ENCODE measurements at regions not wholly inside any gene's neighbourhood (a gene's known extent, or its start where the extent isn't known, plus 50 kb on each side); places are given as distances from the start of the nearest gene placed in this dataset.

DNA sequence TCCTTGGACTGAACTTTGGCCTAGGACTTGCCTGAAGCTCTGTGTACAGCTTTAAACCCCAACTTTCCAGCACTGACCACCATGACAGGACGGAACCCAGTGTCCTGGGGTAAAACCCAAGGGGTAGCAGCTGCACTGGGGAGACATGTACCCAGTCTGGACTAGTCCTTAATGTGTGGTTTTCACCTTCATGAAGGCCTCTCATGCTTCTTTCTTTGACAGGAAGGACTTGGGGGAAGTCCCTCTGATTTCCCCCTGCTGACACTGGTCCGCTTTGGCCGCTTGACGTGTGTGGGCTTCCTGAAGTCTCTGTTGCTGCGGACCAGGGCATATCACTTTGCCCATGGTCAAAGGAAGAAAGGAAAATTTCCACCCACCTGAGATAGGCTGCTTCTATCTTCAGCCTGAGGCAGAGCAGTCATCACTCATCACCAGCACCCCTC lies 66.3 kb upstream of the PRDX6 start:
- Histone ChIP-seq H3K27me3 (replicated peaks; ENCODE audit: control insufficient read depth, insufficient read depth, low read length) (no peaks in the 10 kb centered on the region), H3K4me1 (no peaks in the 10 kb centered on the region), H3K4me3 (ENCODE audit: low read depth, low read length) (no peak overlapping the region), H3K36me3 (ENCODE audit: control insufficient read depth, insufficient read depth, low read length) (no peaks in the 10 kb centered on the region; the same call in 1 of the 2 replicates), H3K9me3 (no peaks in the 10 kb centered on the region)
- intact Hi-C loops (cut with micrococcal nuclease; ENCODE audit: unreplicated experiment), result no loop called here
- Mint-ChIP-seq H3K4me3 (ENCODE audit: unreplicated experiment) (no peak overlapping the region), H3K27ac (ENCODE audit: unreplicated experiment) (no peak overlapping the region), H3K4me1 (ENCODE audit: low read depth, unreplicated experiment) (no peaks in the 10 kb centered on the region), H3K9me3 (ENCODE audit: unreplicated experiment) (no peaks in the 10 kb centered on the region), H3K27me3 (ENCODE audit: insufficient read depth, unreplicated experiment) (no peaks in the 10 kb centered on the region), H3K36me3 (ENCODE audit: insufficient read depth, unreplicated experiment) (no peaks in the 10 kb centered on the region)
- TF ChIP-seq, protein P1, sequence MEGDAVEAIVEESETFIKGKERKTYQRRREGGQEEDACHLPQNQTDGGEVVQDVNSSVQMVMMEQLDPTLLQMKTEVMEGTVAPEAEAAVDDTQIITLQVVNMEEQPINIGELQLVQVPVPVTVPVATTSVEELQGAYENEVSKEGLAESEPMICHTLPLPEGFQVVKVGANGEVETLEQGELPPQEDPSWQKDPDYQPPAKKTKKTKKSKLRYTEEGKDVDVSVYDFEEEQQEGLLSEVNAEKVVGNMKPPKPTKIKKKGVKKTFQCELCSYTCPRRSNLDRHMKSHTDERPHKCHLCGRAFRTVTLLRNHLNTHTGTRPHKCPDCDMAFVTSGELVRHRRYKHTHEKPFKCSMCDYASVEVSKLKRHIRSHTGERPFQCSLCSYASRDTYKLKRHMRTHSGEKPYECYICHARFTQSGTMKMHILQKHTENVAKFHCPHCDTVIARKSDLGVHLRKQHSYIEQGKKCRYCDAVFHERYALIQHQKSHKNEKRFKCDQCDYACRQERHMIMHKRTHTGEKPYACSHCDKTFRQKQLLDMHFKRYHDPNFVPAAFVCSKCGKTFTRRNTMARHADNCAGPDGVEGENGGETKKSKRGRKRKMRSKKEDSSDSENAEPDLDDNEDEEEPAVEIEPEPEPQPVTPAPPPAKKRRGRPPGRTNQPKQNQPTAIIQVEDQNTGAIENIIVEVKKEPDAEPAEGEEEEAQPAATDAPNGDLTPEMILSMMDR (IDR thresholded peaks at IDR 0.05; ENCODE audit: insufficient read depth in 1 of 2, low read depth in 1 of 2, low read length in 1 of 2, severe bottlenecking in 1 of 2, unreplicated experiment in 1 of 2), result no peak
- DNase-seq, result no peak
- ChIA-PET CTCF (no interaction called here), POLR2A (interaction anchor here (0.6 kb wide), 1 partner anchor 139 kb away, joined by 4 read pairs; no protein-coding TSS in a partner anchor)
- BruUV-seq (replicated peaks), result no TSS peak

DNA sequence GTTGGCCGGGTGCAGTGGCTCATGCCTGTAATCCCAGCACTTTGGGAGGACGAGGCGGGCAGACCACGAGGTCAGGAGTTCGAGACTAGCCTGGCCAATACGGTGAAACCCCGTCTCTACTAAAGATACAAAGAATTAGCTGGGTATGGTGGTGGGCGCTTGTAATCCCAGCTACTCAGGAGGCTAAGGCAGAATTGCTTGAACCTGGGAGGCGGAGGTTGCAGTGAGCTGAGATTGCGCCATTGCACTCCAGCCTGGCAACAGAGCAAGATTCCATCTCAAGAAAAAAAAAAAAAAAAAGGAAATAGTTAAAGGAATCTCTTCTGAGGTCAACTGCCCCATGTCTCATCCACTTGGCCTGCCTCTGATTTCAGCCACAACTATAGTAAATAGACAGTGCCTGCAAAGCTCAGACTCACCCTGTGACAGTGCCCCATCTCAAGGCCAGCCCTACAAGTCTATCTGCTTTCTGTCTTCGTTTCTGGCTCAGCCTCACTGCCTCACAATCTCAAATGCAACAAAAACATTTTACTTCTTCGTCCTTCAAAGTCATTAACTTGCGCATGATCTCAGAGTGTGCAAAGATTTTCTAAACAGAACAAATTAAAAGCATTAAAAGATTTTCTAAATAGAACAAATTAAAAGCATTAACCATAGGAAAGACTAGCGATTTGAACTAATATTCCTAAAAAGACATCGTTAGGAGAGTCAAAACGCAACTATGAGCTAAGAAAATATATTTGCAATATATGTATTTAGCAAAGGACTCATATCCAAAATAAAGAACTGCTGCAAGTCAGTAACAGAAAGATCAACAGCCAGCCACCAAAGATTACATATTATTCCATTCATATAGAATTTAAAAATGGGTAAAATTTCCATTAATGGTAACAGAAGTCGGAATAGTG lies 65.0 kb upstream of the PRDX6 start:
- TF ChIP-seq, protein P1 (IDR thresholded peaks at IDR 0.05; ENCODE audit: insufficient read depth in 1 of 2, low read depth in 1 of 2, low read length in 1 of 2, severe bottlenecking in 1 of 2, unreplicated experiment in 1 of 2), result no peak
- H3K4me1 ChIP-seq, result no peaks in the 10 kb centered on the region
- POLR2A ChIA-PET, result no interaction called here
- no peaks in the 10 kb centered on the region for H3K9me3 Mint-ChIP-seq (ENCODE audit: unreplicated experiment)
- no peaks in the 10 kb centered on the region for H3K27me3 Mint-ChIP-seq (ENCODE audit: insufficient read depth, unreplicated experiment)
- no peaks in the 10 kb centered on the region for H3K4me1 Mint-ChIP-seq (ENCODE audit: low read depth, unreplicated experiment)
- CTCF ChIA-PET, result no interaction called here
- H3K27me3 ChIP-seq (replicated peaks; ENCODE audit: control insufficient read depth, insufficient read depth, low read length), result no peaks in the 10 kb centered on the region
- H3K36me3 ChIP-seq (ENCODE audit: control insufficient read depth, insufficient read depth, low read length), result peaks cover 1% of the 10 kb centered on the region; the same call in 1 of the 2 replicates
- H3K36me3 Mint-ChIP-seq (ENCODE audit: insufficient read depth, unreplicated experiment), result no peaks in the 10 kb centered on the region
- BruUV-seq (replicated peaks), result no TSS peak
- no peaks in the 10 kb centered on the region for H3K9me3 ChIP-seq
- intact Hi-C loops (cut with micrococcal nuclease; ENCODE audit: unreplicated experiment), result no loop called here
- no peak for DNase-seq
- no peak overlapping the region for H3K4me3 ChIP-seq (ENCODE audit: low read depth, low read length)
- H3K27ac Mint-ChIP-seq (ENCODE audit: unreplicated experiment), result no peak overlapping the region
- no peak overlapping the region for H3K4me3 Mint-ChIP-seq (ENCODE audit: unreplicated experiment)

DNA sequence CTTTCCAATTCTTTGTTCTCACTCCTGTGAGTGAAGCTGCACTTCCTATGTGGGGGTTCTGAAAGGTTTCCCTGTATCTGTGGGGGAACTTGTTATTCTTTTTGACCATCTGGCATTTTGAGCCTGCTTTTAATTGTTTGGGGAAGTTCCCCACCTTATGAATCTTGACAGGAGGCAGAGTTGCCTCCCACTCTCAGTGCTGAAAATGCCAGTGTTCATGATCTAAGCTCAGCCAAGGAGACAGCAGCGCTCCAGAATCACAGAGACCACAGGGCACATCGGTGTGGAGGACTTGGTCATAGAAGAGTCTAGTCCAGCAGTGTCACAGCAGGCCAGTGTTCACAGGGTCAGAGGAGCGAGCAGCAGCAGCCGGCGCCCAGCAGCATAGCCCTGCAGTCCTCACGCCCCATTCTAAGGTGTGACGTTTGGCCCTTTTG lies 63.8 kb upstream of the PRDX6 start:
- peaks cover 1% of the 10 kb centered on the region; the same call in 1 of the 2 replicates for H3K36me3 ChIP-seq (ENCODE audit: control insufficient read depth, insufficient read depth, low read length)
- Mint-ChIP-seq H3K27ac (ENCODE audit: unreplicated experiment) (no peak overlapping the region), H3K4me1 (ENCODE audit: low read depth, unreplicated experiment) (no peaks in the 10 kb centered on the region), H3K4me3 (ENCODE audit: unreplicated experiment) (no peak overlapping the region), H3K36me3 (ENCODE audit: insufficient read depth, unreplicated experiment) (no peaks in the 10 kb centered on the region), H3K9me3 (ENCODE audit: unreplicated experiment) (no peaks in the 10 kb centered on the region), H3K27me3 (ENCODE audit: insufficient read depth, unreplicated experiment) (no peaks in the 10 kb centered on the region)
- ChIA-PET CTCF (no interaction called here), POLR2A (no interaction called here)
- TF ChIP-seq, protein P1 (IDR thresholded peaks at IDR 0.05; ENCODE audit: insufficient read depth in 1 of 2, low read depth in 1 of 2, low read length in 1 of 2, severe bottlenecking in 1 of 2, unreplicated experiment in 1 of 2), result no peak
- no TSS peak for BruUV-seq (replicated peaks)
- no peak overlapping the region for H3K4me3 ChIP-seq (ENCODE audit: low read depth, low read length)
- no peaks in the 10 kb centered on the region for H3K9me3 ChIP-seq
- DNase-seq, result no peak
- intact Hi-C loops (cut with micrococcal nuclease; ENCODE audit: unreplicated experiment), result no loop called here
- no peaks in the 10 kb centered on the region for H3K4me1 ChIP-seq
- no peaks in the 10 kb centered on the region for H3K27me3 ChIP-seq (replicated peaks; ENCODE audit: control insufficient read depth, insufficient read depth, low read length)
